NCI-H82 treated with DMSO at 0.1 percent for 48 hours (cell line): ENCODE measurements at regions not wholly inside any gene's neighbourhood (a gene's known extent, or its start where the extent isn't known, plus 50 kb on each side); places are given as distances from the start of the nearest gene placed in this dataset.
"Not testable (repeated sequence)": the region's sequence is repeated elsewhere in the genome, so short reads cannot be mapped to it uniquely, and the experiment has no call there.

Source experiments
- DNase-seq: peaks from one replicate; lab custom pipeline; 2025; ENCODE audit not compliant: unreplicated experiment; lab: John Stamatoyannopoulos, UW

DNA sequence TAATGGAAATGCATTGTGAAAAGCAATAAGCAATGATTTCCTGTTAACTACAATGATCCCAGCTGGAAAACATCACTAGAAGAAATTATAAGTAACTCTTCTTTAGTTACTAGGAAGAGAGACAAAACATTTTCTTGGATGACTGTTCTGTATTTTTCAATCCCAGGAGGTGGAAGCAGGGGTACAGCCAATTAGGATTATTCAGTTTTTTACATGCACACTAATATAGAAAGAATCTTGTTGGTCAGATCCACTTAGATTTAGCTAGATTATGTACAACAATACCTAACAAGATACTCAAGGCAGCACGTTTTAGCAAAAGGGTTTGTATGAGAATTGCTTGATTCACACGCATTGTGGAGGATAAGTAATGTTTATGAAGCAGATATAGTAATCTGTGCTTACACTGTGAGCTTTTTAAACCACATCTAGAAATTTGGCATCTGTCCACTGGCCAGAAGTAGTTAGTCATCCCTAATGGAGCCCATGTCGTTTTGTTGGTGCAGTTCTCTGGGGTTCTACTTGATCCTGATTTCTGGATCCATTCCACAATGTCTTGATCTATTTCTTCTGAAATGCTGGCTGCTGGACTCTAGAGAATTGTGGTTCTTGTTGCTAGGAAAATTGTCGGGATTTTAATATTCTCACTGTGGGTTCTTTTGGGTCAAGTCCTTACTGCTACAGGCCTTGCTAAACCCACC lies 199.7 kb downstream of the ADCYAP1 start:
- DNase-seq: no peak

GRCh38 chr18:1124495-1124894 lies 219.8 kb downstream of the ADCYAP1 start:
- no peak for DNase-seq

DNA sequence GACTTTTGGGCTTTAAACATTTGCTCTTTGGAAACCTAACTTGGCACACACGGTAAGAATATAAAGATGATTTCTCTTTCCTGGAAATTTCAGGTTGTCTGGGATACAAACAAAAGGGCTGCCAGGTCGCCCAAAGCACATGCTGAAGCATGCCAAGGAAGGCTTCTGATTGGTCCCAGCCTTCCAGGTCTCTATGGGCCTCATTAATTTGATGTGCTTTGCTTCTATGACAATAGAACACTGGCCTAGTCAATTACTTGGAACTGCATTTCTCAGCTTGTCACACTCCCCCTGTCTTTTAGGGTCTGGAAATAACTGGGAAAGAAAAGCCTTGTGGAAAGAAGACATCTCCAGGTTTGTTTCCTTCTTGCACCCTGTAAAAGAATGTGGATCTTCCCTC lies 228.9 kb downstream of the ADCYAP1 start:
- DNase-seq: no peak

GRCh38 chr18:1147730-1148129 lies 243.1 kb downstream of the ADCYAP1 start:
- no peak for DNase-seq

- DNase-seq: no peak
These were observed 245.0 kb downstream of the ADCYAP1 start for GRCh38 chr18:1149709-1150108.

DNA sequence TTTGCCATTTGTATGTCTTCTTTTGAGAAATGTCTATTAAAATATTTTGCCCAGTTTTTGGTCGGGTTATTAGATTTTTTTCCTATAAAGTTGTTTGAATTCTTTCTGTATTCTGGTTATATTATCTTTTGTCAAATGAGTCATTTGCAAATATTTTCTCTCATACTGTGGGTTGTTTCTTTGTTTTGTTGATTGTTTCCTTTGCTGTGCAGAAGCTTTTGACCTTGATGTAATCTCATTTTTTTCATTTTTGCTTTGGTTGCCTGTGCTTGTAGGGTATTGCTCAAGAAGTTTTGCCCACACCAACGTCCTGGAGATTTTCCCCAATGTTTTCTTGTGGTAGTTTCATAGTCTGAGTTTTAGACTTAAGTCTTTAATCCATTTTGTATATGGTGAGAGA lies 245.7 kb downstream of the ADCYAP1 start:
- no peak for DNase-seq

DNA sequence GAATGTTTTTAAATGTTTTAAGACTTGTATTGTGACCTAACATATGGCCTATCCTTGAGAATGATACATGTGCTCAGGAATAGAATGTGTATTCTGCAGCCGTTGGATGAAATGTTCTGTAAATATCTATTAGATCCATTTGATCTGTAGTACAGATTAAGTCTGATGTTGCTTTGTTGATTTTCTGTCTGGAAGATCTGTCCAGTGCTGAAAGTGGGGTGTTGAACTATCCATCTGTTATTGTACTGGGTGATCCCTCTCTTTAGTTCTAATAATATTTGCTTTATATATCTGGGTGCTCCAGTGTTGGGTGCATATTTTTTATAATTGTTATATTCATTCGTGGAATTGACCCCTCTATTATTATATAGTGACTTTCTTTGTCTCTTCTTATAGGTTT lies 248.3 kb downstream of the ADCYAP1 start:
- DNase-seq: not testable (repeated sequence)

DNA sequence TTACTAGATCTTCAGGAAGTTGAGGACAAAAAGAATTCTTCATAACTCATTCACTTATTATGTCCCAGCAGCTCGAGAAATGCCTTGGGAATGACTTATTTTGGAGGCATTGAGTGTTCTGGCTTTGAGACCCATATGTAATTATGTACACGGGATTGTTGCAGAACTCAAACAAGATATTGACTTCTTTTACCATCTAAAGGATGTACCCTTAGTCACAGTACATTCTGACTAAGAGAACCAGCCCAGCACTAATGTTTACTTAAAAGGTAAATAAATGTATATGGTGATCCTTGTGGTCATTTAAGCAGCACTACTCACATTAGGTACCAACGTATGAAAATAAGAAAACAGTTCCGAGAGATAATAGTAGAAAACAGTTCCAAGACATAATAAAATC lies 268.9 kb downstream of the ADCYAP1 start:
- no peak for DNase-seq

DNA sequence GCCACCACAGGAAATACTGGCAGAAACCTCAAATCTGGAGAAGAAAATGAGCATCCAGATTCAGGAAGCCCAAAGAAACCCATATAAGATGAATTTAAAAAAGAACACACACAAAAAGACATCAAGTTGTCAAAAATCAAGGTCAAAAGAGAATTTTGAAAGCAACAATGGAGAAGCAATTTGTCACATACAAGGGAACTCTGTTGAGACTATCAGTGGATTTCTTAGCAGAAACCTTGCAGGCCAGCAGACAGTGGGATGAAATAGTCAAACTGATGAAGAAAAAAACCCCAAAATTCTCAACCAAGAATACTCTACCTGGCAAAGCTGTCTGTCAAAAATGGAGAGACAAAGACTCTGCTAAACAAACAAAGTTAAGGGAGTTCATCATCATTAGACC lies 272.6 kb downstream of the ADCYAP1 start:
- no peak for DNase-seq

DNA sequence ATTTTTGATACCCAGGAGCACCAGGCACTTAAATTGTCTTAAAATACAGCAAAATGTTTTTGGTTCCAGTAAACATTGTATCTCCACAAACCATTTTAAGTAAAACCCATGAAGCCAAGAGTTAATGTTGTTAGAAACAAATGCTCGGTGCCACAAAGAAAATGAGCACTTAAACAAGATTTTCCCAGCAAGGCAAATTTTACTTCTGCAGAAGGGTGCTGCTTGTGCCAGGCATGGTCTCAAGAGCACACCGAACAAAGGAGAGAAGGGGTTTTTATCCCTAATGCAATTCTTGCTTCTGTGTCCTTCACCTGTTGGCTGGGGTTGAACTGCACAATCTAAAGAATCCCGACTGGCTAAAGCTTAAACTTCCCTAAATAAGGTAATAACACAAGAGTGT lies 286.7 kb downstream of the ADCYAP1 start:
- DNase-seq: no peak

DNA sequence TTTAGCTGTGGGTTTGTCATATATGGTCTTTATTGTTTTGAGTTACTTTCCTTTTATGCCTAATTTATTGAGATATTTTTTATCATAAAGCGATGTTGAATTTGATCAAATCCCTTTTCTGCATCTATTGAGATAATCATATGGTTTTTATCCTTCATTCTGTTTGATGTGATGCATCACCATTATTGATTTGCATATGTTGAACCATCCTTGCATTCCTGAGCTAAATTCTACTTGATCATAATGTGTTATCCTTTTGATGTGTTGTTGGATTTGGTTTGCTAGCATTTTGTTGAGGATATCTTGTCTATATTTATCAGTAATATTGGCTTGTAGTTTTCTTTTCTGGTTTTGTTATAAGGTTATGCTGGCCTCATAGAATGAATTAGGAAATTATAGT lies 308.5 kb downstream of the ADCYAP1 start:
- DNase-seq: no peak

GRCh38 chr18:1222880-1223279 lies 318.2 kb downstream of the ADCYAP1 start:
- no peak for DNase-seq

DNA sequence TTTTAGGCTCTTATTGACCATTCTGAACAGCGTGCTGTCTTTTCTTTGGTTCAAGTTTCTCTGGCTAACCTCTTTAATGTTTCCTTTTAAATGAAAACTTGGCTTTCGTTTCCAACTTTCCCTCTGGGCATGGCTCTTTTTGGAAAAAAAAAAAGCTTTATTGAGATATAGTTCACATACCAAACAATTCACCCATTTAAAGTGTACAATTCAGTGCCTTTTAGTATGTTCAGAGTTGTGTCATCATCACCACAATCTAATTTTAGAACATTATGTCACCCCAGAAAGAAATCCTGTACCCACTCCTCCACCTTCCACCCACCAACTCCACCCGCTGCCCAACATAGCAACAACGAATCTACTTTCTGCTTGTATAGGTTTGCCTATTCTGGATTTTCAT lies 322.4 kb downstream of the ADCYAP1 start:
- DNase-seq: no peak

DNA sequence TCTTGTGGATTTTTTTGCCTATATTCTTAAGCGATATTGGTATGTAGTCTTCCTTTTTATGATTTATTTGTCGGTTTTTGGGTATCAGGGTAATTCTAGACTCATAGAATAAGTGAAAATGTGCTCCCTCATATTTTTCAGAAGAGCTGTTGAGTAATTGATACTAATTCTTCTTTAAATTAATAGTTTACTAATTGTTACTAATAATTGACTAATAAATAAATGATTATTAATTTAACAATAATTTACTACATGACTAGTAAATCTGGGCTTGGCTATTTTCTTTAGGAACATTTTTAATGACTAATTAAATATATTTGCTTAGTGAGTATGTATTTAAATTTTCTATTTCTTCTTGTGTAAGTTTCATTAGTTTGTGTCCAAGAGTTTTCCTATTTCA lies 325.0 kb downstream of the ADCYAP1 start:
- DNase-seq: no peak

DNA sequence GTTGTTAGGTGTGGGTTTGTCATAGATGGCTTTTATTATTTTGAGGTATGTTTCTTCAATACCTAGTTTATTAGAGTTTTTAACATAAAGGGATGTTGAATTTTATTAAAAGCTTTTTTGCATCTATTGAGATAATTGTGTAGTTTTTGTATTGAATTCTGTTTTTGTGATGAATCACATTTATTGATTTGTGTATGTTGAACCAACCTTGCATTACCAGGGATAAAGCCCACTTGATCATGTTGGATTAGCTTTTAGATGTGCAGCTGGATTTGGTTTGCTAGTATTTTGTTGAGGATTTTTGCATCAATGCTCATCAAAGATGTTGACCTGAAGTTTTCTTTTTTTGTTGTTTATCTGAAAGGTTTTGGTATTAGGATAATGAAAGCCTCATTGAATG lies 328.2 kb downstream of the ADCYAP1 start:
- DNase-seq: no peak

DNA sequence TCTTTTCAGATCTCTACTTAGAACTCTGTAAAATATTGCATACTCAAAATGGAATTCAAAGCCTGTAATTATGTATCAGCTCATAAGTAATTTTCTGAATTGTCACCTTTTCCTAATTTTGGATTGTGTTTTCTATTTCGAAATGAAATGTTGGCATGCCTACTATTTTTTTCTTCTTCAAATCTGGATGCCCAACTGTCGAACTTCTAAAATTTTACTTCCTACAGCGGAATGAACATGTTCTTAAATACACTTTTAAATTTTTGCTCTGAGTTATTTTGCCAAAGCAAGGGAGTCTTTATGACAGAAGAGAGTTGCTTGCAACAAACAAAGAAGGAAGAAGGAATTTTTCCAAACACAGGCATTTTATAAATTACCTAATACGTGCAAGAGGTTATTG lies 336.0 kb downstream of the ADCYAP1 start:
- DNase-seq: no peak

DNA sequence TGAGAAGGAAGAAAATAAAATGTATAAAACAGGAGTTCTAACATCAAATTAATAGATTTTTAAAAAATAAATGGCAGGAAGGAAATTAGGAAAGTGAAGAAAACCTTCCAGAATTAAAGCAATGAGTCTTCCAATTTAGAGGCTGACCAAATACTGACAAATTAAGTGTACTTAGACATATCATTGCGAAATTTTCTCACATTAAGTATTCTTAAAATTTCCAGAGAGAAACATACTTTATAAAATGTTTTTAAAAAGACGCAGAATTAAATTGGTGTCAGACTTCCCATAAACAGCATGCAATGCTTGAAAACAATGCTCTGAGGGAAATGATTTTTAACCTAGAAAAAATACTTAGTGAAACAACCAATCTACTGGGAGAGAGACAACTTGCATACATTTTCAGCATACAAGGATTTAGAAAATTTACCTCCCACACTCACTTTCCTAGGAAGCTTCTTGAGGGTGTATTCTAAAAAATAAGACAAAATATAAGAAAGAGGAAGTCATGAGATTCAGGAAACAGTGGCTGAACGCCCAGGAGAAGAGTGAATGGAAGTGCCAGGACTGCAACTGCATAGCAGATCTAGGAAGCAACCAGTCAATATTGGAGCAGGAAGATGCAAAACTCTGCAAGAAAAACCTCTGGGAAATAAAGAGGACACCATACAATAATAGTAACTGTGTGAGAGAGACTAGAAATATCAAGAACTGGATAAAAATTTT lies 339.9 kb downstream of the ADCYAP1 start:
- DNase-seq: no peak

DNA sequence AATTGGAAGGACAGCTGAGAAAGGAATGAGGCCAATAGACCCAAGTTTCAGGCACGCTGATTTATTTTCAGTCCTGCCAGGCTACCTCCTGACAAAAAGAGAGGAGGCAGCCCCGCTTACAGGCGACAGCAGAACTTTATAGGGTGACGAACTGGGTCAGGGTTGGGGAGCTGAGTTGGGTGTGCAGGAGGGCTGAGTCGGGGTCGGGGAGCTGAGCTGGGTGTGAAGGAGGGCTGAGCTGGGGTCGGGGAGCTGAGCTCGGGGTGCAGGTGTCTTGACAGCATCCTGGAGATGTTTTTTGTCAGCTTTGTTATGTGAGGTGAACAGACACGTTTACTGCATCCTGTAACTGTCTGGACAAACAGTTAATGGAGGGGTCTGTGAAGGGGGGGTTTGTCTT lies 342.2 kb downstream of the ADCYAP1 start:
- DNase-seq: no peak

DNA sequence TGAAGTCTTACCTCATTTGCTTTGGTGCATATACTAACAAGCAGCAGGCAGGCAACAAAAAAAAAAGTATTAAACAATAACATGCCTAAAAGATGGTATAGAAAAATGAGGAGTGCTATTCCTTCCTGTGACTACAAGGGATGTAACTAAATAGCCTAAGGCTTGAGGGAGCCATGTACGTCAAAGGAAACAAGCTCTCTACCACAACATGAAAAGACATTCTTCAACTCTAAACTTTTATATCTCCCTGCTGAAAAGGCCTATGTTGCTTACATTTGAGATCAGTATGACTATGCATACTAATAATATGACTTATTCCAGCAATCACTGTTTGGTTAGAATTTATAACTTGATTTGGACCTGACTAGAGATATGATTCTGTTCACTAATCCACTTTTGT lies 347.9 kb downstream of the ADCYAP1 start:
- DNase-seq: peak; percentile 67

DNA sequence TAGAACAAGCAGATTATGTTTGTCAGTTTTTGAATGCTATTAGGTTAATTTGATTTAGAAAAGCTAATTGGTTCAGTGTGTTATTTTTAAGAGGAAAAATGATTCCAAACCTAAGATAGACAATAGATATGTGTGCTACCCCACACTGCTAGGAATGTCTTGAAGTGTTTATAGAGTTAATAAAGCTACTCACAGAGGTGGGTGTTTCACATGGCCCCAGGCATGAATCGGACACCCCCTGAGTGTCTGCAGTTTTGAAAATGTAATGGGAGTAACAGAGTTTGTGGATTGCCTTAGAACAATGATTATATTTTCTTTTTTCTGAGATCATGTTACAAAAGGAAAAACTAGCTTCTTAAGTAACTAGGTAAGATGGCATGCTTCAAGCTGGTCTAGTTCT lies 348.3 kb downstream of the ADCYAP1 start:
- no peak for DNase-seq

DNA sequence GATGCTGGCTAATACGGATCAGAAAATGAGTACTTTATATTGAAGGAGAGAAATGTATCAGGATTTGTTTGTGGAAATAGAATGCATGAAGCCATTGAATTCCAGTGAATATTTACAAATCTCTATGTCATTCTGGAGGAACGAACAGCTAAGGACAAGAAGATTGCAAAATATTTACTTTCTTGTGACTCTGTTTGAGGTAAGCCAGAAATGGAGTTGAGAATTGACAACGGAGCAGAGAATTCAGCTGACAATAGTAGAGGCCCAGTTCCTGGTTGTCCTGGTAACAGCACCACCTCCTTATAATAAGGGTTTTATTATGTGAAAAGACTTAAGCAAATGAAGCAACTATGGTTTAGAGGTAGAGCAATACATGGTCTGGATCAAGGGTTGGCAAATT lies 349.2 kb downstream of the ADCYAP1 start:
- no peak for DNase-seq

GRCh38 chr18:1261054-1261453 lies 356.4 kb downstream of the ADCYAP1 start:
- DNase-seq: no peak

DNA sequence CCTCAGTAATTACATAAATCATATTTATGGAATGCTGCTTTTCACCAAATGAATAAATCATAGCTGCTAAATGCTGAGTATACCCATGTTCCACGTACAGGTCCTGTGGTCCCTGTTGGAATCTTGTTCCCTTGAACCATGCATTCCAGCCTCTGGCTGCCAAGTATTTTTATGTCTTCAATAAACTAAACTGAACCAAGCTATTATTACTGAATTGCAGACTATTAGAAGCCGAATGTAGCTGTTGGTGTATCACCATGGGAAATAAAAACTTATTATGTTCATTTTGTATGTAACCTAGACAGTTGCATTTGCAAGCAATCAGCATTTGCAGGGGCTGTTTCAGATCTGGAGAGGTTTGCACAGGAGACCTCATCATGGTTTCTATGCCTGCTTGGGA lies 362.4 kb downstream of the ADCYAP1 start:
- DNase-seq: no peak
